Stimulated activated memory B cell treated with anti-CD40 and anti-IgM and Interleukin-4, amounts not matched to agents 10 μg/mL and 1 μg/mL and 100 μg/mL, for 72 hours (primary cell): ENCODE measurements at regions not wholly inside any gene's neighbourhood (a gene's known extent, or its start where the extent isn't known, plus 50 kb on each side); places are given as distances from the start of the nearest gene placed in this dataset.

Experiments
- ATAC-seq: fragments of 150-1000 bp; cut with Tn5 transposase; 2 replicates; pipeline ENCODE4 v1.10.0; 2021
- H3K27ac Mint-ChIP-seq: one replicate; pipeline ENCODE4 v1.8.0; 2022; ENCODE audit warnings: mild to moderate bottlenecking, mixed read lengths
- H3K27me3 Mint-ChIP-seq: one replicate; pipeline ENCODE4 v1.8.0; 2022; ENCODE audit warnings: mixed read lengths
- H3K36me3 Mint-ChIP-seq: one replicate; pipeline ENCODE4 v1.8.0; 2022; ENCODE audit warnings: mixed read lengths
- H3K4me1 Mint-ChIP-seq: one replicate; pipeline ENCODE4 v1.8.0; 2022; ENCODE audit warnings: mixed read lengths
- H3K4me3 Mint-ChIP-seq: one replicate; pipeline ENCODE4 v1.8.0; 2022; ENCODE audit warnings: mild to moderate bottlenecking, moderate library complexity, mixed read lengths
- H3K9me3 Mint-ChIP-seq: one replicate; pipeline ENCODE4 v1.8.0; 2022; ENCODE audit warnings: mixed read lengths

DNA sequence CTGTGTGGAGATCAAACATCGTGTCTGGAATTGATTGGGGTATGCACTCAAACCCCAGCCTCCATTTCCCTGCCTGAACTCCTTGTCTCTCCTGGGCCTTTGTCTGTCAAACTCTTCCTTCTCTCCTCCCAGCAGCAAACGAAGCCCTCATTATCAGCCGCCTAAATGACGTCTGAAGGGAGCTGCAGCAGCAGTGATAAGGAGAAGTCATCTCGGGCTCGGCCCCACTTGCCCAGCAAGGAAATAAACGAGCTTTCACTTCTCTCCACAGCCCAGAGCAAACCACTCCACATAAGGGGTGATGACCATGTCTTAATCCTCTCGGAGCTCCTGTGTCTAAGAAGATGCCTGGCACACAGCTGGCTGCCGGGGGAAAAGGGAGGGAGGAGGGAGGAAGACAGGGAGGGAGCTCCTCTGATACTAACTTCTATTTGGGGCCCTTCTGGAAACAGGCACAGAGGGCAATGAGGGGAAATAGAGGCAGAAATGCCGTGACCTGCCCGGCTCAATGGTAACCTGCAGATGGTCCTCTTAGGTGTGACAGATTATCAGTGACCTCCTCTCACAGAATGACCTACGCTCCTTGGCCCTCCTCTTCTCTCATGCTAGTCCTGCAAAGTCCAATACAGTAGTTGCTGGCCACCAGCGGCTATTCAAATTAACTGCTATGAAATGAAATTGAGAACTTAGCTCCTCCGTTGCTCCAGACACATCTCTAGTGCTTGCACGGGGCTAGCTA is 100.4 kb downstream of the PXDC1 start:
- no peak overlapping the region for H3K4me3 Mint-ChIP-seq
- no peaks in the 10 kb centered on the region for H3K9me3 Mint-ChIP-seq
- peaks cover 22% of the 10 kb centered on the region for H3K27me3 Mint-ChIP-seq
- no peak for ATAC-seq
- H3K27ac Mint-ChIP-seq = no peak overlapping the region
- no peaks in the 10 kb centered on the region for H3K4me1 Mint-ChIP-seq
- no peaks in the 10 kb centered on the region for H3K36me3 Mint-ChIP-seq

DNA sequence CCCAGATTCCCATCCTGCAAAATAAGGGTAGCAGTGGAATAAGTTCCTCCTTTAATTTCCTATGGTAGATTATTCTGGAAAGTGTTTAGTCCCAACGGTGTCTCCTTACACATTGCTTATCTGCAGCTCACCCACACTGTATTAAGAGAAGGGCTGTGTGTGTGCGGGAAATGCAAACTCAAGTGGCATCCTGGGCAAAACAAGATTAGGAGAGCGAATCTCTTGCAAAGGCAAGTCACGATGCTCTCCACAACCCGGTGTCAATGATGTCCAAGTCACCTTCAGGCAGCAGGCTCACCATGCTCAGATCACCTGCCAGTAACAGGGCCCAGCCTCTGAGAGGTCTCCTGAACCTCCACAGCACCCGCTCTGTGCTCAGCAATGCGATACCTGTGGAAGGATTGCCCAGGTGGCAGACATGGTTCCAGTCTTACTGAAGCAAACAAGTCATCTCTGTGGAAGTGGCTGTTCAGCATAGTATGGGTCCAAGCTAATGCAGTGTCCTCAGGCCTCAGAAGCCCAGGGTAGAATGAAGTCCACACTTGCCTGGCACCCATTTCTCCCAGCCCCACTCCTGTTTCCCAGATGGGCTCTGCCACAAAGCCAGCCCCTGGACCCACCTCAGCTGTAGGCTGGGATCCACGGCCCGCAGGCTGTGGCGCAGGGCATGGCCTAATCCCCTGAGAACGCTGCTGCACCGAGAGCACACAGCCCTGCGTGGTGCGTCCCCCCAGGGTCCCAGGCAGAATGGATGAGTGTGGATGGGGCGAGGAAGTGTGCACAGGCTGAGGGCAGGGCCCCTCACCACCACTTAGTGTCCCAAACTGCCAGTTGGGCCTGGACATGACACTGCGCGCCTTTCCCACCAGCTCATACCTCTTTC is 101.2 kb downstream of the PXDC1 start:
- Mint-ChIP-seq H3K27me3 (peaks cover 22% of the 10 kb centered on the region), H3K9me3 (no peaks in the 10 kb centered on the region), H3K27ac (no peak overlapping the region), H3K36me3 (no peaks in the 10 kb centered on the region), H3K4me1 (no peaks in the 10 kb centered on the region), H3K4me3 (no peak overlapping the region)
- peak; percentile 19 for ATAC-seq

DNA sequence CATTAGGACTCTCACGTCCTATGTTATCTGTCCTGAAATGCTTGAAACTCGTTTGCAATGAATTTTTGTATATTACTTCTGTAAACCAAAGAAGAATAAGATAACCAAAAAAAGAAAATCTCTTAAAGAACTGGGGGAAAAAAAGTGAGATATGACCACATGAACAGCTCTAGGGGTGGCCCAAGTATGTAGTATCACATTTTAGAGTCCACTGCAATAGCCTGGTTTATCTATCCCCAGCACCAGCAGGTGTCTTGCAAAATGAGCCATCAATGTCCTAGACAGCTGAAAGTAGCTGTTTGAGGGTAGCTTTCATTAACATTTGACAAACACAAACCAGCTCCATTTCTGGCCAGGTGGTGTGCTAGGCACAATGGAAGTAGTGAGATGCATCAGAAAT is 102.8 kb downstream of the PXDC1 start:
- Mint-ChIP-seq H3K27ac (no peak overlapping the region), H3K4me1 (no peaks in the 10 kb centered on the region), H3K36me3 (no peaks in the 10 kb centered on the region), H3K4me3 (no peak overlapping the region), H3K9me3 (no peaks in the 10 kb centered on the region), H3K27me3 (peaks cover 12% of the 10 kb centered on the region)
- no peak for ATAC-seq

DNA sequence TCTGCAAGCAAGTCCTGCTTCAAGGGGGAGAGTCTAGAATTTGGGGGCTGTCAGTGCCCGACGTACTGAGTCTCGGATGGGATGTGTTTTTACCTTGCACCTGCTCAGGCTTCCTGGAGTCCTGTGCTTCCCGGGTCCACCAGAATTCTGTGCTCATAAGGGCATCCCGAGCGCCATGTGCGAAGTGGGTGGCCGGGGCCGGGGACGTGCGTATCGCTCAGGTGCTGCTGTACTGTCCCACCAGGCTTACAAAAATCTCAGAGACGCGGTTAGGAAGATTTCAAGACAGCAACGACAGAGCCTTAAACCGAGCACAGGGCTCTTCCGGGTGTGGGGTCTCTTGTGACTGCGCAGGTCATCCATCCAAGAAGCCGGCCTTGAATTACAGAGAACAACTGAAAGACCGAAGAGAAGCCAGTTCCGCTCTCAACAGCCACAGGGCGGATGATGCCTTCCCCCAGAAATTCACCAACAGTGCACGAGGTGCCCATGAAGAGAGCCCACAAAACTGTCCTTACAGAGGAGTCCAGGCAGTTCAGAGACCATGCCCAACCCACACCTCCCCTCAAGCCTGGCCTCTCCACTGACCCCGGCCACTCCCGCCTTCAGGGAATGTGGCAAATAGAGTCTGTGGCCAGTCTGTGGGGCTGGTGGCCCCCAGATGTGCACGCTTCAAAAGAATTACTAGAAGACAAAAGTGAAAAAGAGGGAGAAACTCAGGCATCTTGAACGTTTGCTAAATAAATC is 104.7 kb downstream of the PXDC1 start:
- no peaks in the 10 kb centered on the region for H3K9me3 Mint-ChIP-seq

DNA sequence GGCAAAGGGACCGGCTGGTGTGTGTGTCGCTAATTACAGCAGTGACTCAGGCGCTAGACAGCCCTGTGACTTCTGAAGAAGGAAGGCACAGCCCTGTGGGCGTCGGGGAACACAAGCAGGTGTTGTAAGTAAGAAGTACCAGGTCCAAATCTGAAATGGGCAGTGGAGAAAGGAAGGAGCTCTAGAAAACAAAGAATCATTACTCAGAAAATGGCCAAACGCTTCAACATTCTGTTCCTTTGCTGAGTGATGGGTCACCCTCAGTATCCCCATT is 106.8 kb downstream of the PXDC1 start:
- Mint-ChIP-seq H3K9me3 (no peaks in the 10 kb centered on the region), H3K27ac (no peak overlapping the region), H3K4me1 (no peaks in the 10 kb centered on the region), H3K4me3 (no peak overlapping the region), H3K27me3 (peaks cover 37% of the 10 kb centered on the region), H3K36me3 (no peaks in the 10 kb centered on the region)
- ATAC-seq = no peak

More for the DNA sequence above, 104.7 kb downstream of the PXDC1 start:
- H3K4me1 Mint-ChIP-seq = no peaks in the 10 kb centered on the region
- no peak overlapping the region for H3K27ac Mint-ChIP-seq
- no peak overlapping the region for H3K4me3 Mint-ChIP-seq
- no peaks in the 10 kb centered on the region for H3K36me3 Mint-ChIP-seq
- no peak for ATAC-seq
- H3K27me3 Mint-ChIP-seq = peaks cover 23% of the 10 kb centered on the region

DNA sequence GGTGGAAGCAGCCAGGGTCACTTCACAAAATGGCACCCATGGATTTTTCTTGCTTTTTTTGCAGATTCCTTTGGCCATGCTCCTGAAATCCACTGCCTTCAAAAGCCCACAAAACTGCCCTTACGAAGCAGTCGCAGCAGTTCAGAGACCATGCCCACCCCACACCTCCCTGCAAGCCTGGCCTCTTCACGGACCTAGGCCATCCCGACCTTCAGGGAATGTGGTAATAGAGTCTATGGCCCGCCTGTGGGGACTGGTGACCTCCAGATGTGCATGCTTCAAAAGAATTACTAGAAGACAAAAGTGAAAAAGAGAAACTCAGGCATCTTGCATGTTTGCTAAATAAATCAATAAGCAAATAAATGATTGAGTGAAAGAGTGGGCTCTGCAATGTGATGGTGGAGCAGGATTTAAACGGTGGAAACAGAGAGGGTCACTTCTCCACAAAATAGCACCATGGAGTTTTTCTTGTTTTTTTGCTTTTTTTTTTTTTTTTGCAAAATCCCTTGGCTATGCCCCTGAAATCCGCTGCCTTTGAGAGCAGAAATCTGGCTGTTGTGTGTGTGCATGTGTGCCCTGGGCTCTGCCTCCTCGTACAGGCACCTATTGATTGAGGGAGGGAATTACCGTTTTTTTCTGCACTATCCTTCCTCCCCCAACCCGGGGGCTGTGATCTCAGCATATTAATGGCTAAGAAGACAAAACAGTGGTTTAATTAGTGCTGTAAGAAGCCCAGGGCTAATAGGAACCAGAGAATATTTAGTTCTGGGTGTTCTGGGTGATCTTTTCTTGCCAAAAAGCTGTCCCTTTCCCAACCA is 107.4 kb downstream of the PXDC1 start:
- H3K4me1 Mint-ChIP-seq = no peaks in the 10 kb centered on the region
- H3K4me3 Mint-ChIP-seq = no peak overlapping the region
- no peak for ATAC-seq
- peaks cover 42% of the 10 kb centered on the region for H3K27me3 Mint-ChIP-seq
- no peaks in the 10 kb centered on the region for H3K36me3 Mint-ChIP-seq
- no peak overlapping the region for H3K27ac Mint-ChIP-seq
- no peaks in the 10 kb centered on the region for H3K9me3 Mint-ChIP-seq

DNA sequence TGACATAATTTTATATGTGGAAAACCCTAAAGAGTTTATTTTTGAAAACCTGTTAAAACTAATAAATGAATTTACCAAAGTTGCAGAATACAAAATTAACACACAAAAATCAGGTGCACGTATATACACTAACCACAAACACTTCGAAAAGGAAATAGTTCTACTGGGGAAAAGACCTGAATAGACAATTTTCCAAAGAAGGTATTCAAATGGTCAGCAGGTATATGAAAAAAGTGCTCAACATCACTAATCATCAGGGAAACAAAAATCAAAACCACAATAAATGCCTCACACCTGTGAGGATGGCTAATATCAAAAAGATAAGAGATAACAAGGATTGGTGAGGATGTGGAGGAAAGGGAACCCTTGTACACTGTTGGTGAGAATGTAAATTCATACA is 110.6 kb downstream of the PXDC1 start:
- Mint-ChIP-seq H3K9me3 (peaks cover 3% of the 10 kb centered on the region), H3K4me3 (no peak overlapping the region), H3K4me1 (no peaks in the 10 kb centered on the region), H3K27me3 (peaks cover 54% of the 10 kb centered on the region), H3K27ac (no peak overlapping the region), H3K36me3 (no peaks in the 10 kb centered on the region)
- ATAC-seq = no peak

DNA sequence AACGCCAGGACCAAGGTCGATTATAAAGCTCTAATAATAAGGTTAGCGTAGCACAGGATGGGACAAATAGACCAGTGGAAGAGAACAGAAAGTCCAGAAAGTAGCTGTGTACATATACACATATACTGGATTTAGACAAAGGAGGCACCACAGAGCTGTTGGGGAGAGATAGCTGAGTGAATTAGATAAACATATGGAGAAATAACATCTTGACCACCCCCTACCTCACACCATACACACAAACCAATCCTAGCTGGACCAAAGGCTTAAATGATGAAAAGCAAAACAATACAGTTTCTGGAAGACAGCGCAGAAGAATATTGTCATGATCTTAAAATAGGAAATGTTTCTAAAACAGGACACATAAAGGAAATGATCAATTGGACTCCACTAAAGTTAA is 112.9 kb downstream of the PXDC1 start:
- Mint-ChIP-seq H3K27me3 (peaks cover 54% of the 10 kb centered on the region), H3K27ac (no peak overlapping the region), H3K9me3 (peaks cover 3% of the 10 kb centered on the region), H3K36me3 (no peaks in the 10 kb centered on the region), H3K4me1 (no peaks in the 10 kb centered on the region), H3K4me3 (no peak overlapping the region)
- ATAC-seq = no peak

DNA sequence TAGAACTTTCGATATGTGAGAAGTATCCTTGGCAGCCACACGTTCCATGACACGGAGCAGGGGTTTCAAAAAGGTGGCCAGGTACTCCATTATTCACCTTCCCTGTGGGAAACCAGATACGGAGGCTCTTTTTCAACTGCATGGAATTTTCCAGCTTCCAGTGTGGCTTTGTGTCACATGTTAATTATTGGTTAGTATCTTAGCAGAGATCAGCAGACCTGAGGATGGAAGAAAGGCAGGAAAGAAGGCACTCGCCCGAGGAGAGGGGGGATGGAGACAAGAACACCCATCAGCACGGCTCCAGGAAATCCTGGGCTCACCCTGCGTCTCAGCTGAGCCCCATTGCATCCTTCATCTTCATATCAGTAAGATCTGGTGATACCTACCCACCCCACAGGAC is 115.5 kb downstream of the PXDC1 start:
- ATAC-seq = no peak
- peaks cover 39% of the 10 kb centered on the region for H3K27me3 Mint-ChIP-seq

DNA sequence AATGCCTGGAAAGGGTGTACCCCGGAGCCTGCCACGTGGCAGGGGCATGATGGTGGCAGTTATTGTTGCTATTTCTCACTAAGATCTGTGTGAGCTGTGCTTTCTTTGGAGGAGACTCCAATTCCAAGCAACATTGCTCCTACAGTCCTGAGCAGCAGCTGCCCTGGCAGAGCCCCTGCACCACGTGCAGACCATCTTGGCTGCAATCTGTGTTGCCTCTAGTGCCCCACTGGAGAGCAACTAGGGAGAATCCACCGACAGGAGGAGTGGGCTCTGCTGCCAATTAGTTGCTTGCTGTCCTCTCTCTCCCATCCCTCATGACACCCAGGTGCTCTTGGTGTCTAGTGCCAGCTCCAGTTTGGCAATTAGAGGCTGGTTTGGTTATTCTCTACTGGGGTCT is 116.0 kb downstream of the PXDC1 start:
- H3K27me3 Mint-ChIP-seq = peaks cover 33% of the 10 kb centered on the region

More for the DNA sequence above, 115.5 kb downstream of the PXDC1 start:
- Mint-ChIP-seq H3K4me3 (no peak overlapping the region), H3K4me1 (no peaks in the 10 kb centered on the region), H3K9me3 (peaks cover 3% of the 10 kb centered on the region), H3K36me3 (no peaks in the 10 kb centered on the region), H3K27ac (no peak overlapping the region)

DNA sequence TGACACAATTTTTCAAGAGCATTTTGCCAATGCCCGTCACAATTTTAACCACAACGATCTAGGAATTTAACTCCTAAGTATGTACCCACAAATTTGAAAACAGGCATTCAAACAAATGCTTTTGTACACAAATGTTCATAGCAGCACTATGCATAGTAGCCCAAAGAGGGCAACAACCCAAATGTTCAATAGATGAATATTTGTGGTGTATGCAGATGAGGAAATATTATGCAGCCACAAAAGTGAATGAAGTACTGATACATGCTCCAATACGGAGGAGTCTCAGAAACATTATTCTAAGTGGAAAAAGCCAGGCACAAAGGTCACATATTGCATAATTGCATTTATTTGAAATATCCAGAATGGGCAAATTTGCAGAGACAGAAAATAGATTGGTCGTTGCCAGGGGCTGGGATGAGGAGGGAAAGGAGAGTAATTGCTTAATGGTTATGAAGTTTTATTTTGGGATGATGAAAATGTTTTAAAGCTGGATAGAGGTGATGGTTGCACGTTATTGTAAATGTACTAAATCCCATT is 117.2 kb downstream of the PXDC1 start:
- H3K36me3 Mint-ChIP-seq = no peaks in the 10 kb centered on the region
- H3K4me3 Mint-ChIP-seq = no peak overlapping the region
- no peaks in the 10 kb centered on the region for H3K4me1 Mint-ChIP-seq
- ATAC-seq = no peak
- peaks cover 26% of the 10 kb centered on the region for H3K27me3 Mint-ChIP-seq
- peaks cover 3% of the 10 kb centered on the region for H3K9me3 Mint-ChIP-seq
- H3K27ac Mint-ChIP-seq = no peak overlapping the region

More for the DNA sequence above, 116.0 kb downstream of the PXDC1 start:
- Mint-ChIP-seq H3K36me3 (no peaks in the 10 kb centered on the region), H3K4me3 (no peak overlapping the region), H3K4me1 (no peaks in the 10 kb centered on the region), H3K9me3 (peaks cover 3% of the 10 kb centered on the region), H3K27ac (no peak overlapping the region)
- ATAC-seq = no peak

DNA sequence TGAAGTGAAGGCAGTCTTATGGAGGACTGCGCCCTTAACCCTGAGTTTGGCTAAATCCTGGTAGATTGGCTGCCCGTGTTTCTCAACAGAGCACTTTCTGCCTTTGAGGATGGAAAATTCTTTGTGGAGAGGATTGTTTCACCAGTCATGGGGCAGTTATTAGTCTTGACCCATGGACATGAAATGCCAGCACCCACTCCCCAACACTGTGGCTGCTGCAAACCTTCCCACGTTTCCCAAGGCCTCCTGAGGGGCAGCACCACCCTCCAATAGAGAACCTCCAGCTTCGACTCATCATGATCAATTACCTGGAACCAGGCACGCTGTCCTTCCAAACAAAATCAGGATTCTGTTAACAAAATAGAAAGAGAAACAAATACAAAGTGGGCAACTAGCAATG is 117.8 kb downstream of the PXDC1 start:
- Mint-ChIP-seq H3K4me3 (no peak overlapping the region), H3K27me3 (peaks cover 20% of the 10 kb centered on the region), H3K36me3 (no peaks in the 10 kb centered on the region), H3K27ac (no peak overlapping the region), H3K4me1 (no peaks in the 10 kb centered on the region), H3K9me3 (peaks cover 3% of the 10 kb centered on the region)
- no peak for ATAC-seq

DNA sequence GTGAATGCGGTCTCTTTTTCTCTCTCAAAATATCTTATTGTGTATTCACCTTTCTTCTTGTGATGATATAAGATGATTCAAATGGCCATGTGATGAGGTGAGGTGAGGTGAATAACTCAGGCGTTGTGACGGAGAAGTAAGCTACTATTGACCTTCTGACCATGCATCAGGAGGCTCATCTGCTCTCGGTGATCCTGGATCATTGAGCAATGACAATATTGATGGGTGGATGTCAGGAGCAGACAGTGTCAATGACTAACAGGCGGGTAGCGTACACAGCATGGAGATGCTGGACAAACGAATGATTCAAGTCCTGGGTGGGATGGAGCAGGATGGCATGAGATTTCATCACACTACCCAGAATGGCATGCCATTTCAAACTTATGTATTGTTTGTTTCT is 119.6 kb downstream of the PXDC1 start:
- peaks cover 16% of the 10 kb centered on the region for H3K27me3 Mint-ChIP-seq
- ATAC-seq = no peak
- no peaks in the 10 kb centered on the region for H3K36me3 Mint-ChIP-seq
- H3K27ac Mint-ChIP-seq = no peak overlapping the region
- H3K9me3 Mint-ChIP-seq = no peaks in the 10 kb centered on the region
- no peak overlapping the region for H3K4me3 Mint-ChIP-seq
- no peaks in the 10 kb centered on the region for H3K4me1 Mint-ChIP-seq

DNA sequence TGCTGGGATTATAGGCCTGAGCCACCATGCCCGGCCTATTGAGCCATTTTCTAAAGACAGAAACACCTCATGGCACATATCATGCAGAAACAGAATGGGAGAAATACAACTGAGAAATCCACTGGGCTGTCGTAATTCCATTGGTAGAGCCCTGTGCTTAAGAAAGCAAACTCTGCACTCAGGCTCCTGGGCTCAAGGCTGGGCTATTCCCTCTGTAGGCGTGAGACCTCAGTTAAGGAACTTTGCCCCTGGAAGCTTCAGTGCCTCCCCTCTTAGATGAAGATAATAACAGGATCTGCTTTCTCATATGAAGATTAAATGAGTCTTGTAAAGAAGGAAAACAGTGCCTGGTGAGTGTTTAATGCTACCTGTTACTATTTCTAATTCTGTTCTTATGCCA is 120.3 kb downstream of the PXDC1 start:
- Mint-ChIP-seq H3K27ac (no peak overlapping the region), H3K4me1 (no peaks in the 10 kb centered on the region), H3K4me3 (no peak overlapping the region), H3K9me3 (no peaks in the 10 kb centered on the region), H3K27me3 (peaks cover 19% of the 10 kb centered on the region), H3K36me3 (no peaks in the 10 kb centered on the region)
- ATAC-seq = no peak
